ENCODE measurements at regions not wholly inside any gene's neighbourhood (a gene's known extent, or its start where the extent isn't known, plus 50 kb on each side); places are given as distances from the start of the nearest gene placed in this dataset.

GRCh38 chr17:74028354-74029116, 174.9 kb upstream of the RPL38 start:
- Histone ChIP-seq H3K36me3 (ENCODE audit: control insufficient read depth, insufficient read depth, low read length) (no peaks in the 10 kb centered on the region), H3K27me3 (ENCODE audit: control insufficient read depth, insufficient read depth, low read length) (no peaks in the 10 kb centered on the region), H3K9me3 (ENCODE audit: control insufficient read depth, insufficient read depth, low read length) (no peaks in the 10 kb centered on the region), H3K4me1 (ENCODE audit: control insufficient read depth, insufficient read depth, low read length) (peaks cover 14% of the 10 kb centered on the region; the same call in 1 of the 2 replicates), H3K4me3 (ENCODE audit: low read depth, low read length) (no peak overlapping the region), H3K9ac (ENCODE audit: low read depth, low read length) (no peak overlapping the region), H3K27ac (ENCODE audit: low read depth, low read length) (no peak overlapping the region)

- Histone ChIP-seq H3K27me3 (ENCODE audit: control insufficient read depth, insufficient read depth, low read length) (no peaks in the 10 kb centered on the region), H3K27ac (ENCODE audit: low read depth, low read length) (no peak overlapping the region), H3K4me3 (ENCODE audit: low read depth, low read length) (no peak overlapping the region)
Observed at GRCh38 chr17:74031316-74032090, 172.0 kb upstream of the RPL38 start.

GRCh38 chr17:74032222-74032621, 171.3 kb upstream of the RPL38 start:
- no peaks in the 10 kb centered on the region for H3K9me3 ChIP-seq (ENCODE audit: control insufficient read depth, insufficient read depth, low read length)
- peaks cover 14% of the 10 kb centered on the region; the same call in 1 of the 2 replicates for H3K4me1 ChIP-seq (ENCODE audit: control insufficient read depth, insufficient read depth, low read length)
- H3K27me3 ChIP-seq (ENCODE audit: control insufficient read depth, insufficient read depth, low read length) = no peaks in the 10 kb centered on the region
- H3K36me3 ChIP-seq (ENCODE audit: control insufficient read depth, insufficient read depth, low read length) = no peaks in the 10 kb centered on the region
- no peak overlapping the region for H3K27ac ChIP-seq (ENCODE audit: low read depth, low read length)
- no peak overlapping the region for H3K9ac ChIP-seq (ENCODE audit: low read depth, low read length)
- H3K4me3 ChIP-seq (ENCODE audit: low read depth, low read length) = no peak overlapping the region

More at GRCh38 chr17:74031316-74032090, 172.0 kb upstream of the RPL38 start:
- Histone ChIP-seq H3K4me1 (ENCODE audit: control insufficient read depth, insufficient read depth, low read length) (peaks cover 14% of the 10 kb centered on the region; the same call in 1 of the 2 replicates), H3K9ac (ENCODE audit: low read depth, low read length) (no peak overlapping the region), H3K36me3 (ENCODE audit: control insufficient read depth, insufficient read depth, low read length) (no peaks in the 10 kb centered on the region), H3K9me3 (ENCODE audit: control insufficient read depth, insufficient read depth, low read length) (no peaks in the 10 kb centered on the region)

GRCh38 chr17:74037320-74037719, 166.2 kb upstream of the RPL38 start:
- peaks cover 6% of the 10 kb centered on the region; the same call in 1 of the 2 replicates for H3K4me1 ChIP-seq (ENCODE audit: control insufficient read depth, insufficient read depth, low read length)
- H3K9ac ChIP-seq (ENCODE audit: low read depth, low read length) = no peak overlapping the region
- H3K9me3 ChIP-seq (ENCODE audit: control insufficient read depth, insufficient read depth, low read length) = no peaks in the 10 kb centered on the region
- H3K27ac ChIP-seq (ENCODE audit: low read depth, low read length) = no peak overlapping the region
- no peak overlapping the region for H3K4me3 ChIP-seq (ENCODE audit: low read depth, low read length)
- H3K36me3 ChIP-seq (ENCODE audit: control insufficient read depth, insufficient read depth, low read length) = no peaks in the 10 kb centered on the region
- no peaks in the 10 kb centered on the region for H3K27me3 ChIP-seq (ENCODE audit: control insufficient read depth, insufficient read depth, low read length)

- no peak overlapping the region for H3K27ac ChIP-seq (ENCODE audit: low read depth, low read length)
- no peak overlapping the region for H3K9ac ChIP-seq (ENCODE audit: low read depth, low read length)
- H3K27me3 ChIP-seq (ENCODE audit: control insufficient read depth, insufficient read depth, low read length) = no peaks in the 10 kb centered on the region
Observed at GRCh38 chr17:74040291-74040690, 163.2 kb upstream of the RPL38 start.

GRCh38 chr17:74040729-74041128, 162.7 kb upstream of the RPL38 start:
- Histone ChIP-seq H3K9ac (ENCODE audit: low read depth, low read length) (no peak overlapping the region), H3K9me3 (ENCODE audit: control insufficient read depth, insufficient read depth, low read length) (no peaks in the 10 kb centered on the region), H3K27ac (ENCODE audit: low read depth, low read length) (no peak overlapping the region), H3K4me1 (ENCODE audit: control insufficient read depth, insufficient read depth, low read length) (no peaks in the 10 kb centered on the region), H3K27me3 (ENCODE audit: control insufficient read depth, insufficient read depth, low read length) (no peaks in the 10 kb centered on the region), H3K4me3 (ENCODE audit: low read depth, low read length) (no peak overlapping the region), H3K36me3 (ENCODE audit: control insufficient read depth, insufficient read depth, low read length) (no peaks in the 10 kb centered on the region)

More at GRCh38 chr17:74040291-74040690, 163.2 kb upstream of the RPL38 start:
- Histone ChIP-seq H3K4me3 (ENCODE audit: low read depth, low read length) (no peak overlapping the region), H3K36me3 (ENCODE audit: control insufficient read depth, insufficient read depth, low read length) (no peaks in the 10 kb centered on the region), H3K4me1 (ENCODE audit: control insufficient read depth, insufficient read depth, low read length) (no peaks in the 10 kb centered on the region), H3K9me3 (ENCODE audit: control insufficient read depth, insufficient read depth, low read length) (no peaks in the 10 kb centered on the region)

- no peaks in the 10 kb centered on the region for H3K27me3 ChIP-seq (ENCODE audit: control insufficient read depth, insufficient read depth, low read length)
Observed at GRCh38 chr17:74041869-74042640, 161.4 kb upstream of the RPL38 start.

GRCh38 chr17:74042744-74043486, 160.6 kb upstream of the RPL38 start:
- H3K36me3 ChIP-seq (ENCODE audit: control insufficient read depth, insufficient read depth, low read length) = no peaks in the 10 kb centered on the region
- H3K27ac ChIP-seq (ENCODE audit: low read depth, low read length) = no peak overlapping the region
- H3K27me3 ChIP-seq (ENCODE audit: control insufficient read depth, insufficient read depth, low read length) = no peaks in the 10 kb centered on the region
- H3K4me3 ChIP-seq (ENCODE audit: low read depth, low read length) = no peak overlapping the region
- no peak overlapping the region for H3K9ac ChIP-seq (ENCODE audit: low read depth, low read length)
- H3K4me1 ChIP-seq (ENCODE audit: control insufficient read depth, insufficient read depth, low read length) = no peaks in the 10 kb centered on the region
- no peaks in the 10 kb centered on the region for H3K9me3 ChIP-seq (ENCODE audit: control insufficient read depth, insufficient read depth, low read length)

More at GRCh38 chr17:74041869-74042640, 161.4 kb upstream of the RPL38 start:
- H3K9me3 ChIP-seq (ENCODE audit: control insufficient read depth, insufficient read depth, low read length) = no peaks in the 10 kb centered on the region
- H3K27ac ChIP-seq (ENCODE audit: low read depth, low read length) = no peak overlapping the region
- H3K9ac ChIP-seq (ENCODE audit: low read depth, low read length) = no peak overlapping the region
- H3K4me3 ChIP-seq (ENCODE audit: low read depth, low read length) = no peak overlapping the region
- no peaks in the 10 kb centered on the region for H3K36me3 ChIP-seq (ENCODE audit: control insufficient read depth, insufficient read depth, low read length)
- no peaks in the 10 kb centered on the region for H3K4me1 ChIP-seq (ENCODE audit: control insufficient read depth, insufficient read depth, low read length)

GRCh38 chr17:74043976-74044375, 159.5 kb upstream of the RPL38 start:
- Histone ChIP-seq H3K27me3 (ENCODE audit: control insufficient read depth, insufficient read depth, low read length) (no peaks in the 10 kb centered on the region), H3K4me3 (ENCODE audit: low read depth, low read length) (no peak overlapping the region), H3K36me3 (ENCODE audit: control insufficient read depth, insufficient read depth, low read length) (no peaks in the 10 kb centered on the region), H3K4me1 (ENCODE audit: control insufficient read depth, insufficient read depth, low read length) (no peaks in the 10 kb centered on the region), H3K9ac (ENCODE audit: low read depth, low read length) (no peak overlapping the region), H3K27ac (ENCODE audit: low read depth, low read length) (no peak overlapping the region), H3K9me3 (ENCODE audit: control insufficient read depth, insufficient read depth, low read length) (no peaks in the 10 kb centered on the region)

GRCh38 chr17:74045608-74046280, 157.7 kb upstream of the RPL38 start:
- Histone ChIP-seq H3K27ac (ENCODE audit: low read depth, low read length) (no peak overlapping the region), H3K4me3 (ENCODE audit: low read depth, low read length) (no peak overlapping the region), H3K27me3 (ENCODE audit: control insufficient read depth, insufficient read depth, low read length) (no peaks in the 10 kb centered on the region), H3K36me3 (ENCODE audit: control insufficient read depth, insufficient read depth, low read length) (no peaks in the 10 kb centered on the region), H3K9ac (ENCODE audit: low read depth, low read length) (no peak overlapping the region), H3K9me3 (ENCODE audit: control insufficient read depth, insufficient read depth, low read length) (no peaks in the 10 kb centered on the region), H3K4me1 (ENCODE audit: control insufficient read depth, insufficient read depth, low read length) (no peaks in the 10 kb centered on the region)
